Fibroblast of lung (primary cell): ENCODE measurements at regions not wholly inside any gene's neighbourhood (a gene's known extent, or its start where the extent isn't known, plus 50 kb on each side); places are given as distances from the start of the nearest gene placed in this dataset.

Experiments
- CTCF ChIP-seq, 2 donors: IDR thresholded peaks in 1 of 2; conservative IDR thresholded peaks in 1 of 2; 1 replicate in 1 of 2; 2 replicates in 1 of 2; pipeline ENCODE4 v1.5.1; 2011 to 2012; ENCODE audit warnings: low read length in 2 of 2, control low read depth in 1 of 2, inconsistent platforms in 1 of 2, low read depth in 1 of 2, mild to moderate bottlenecking in 1 of 2
- EZH2 ChIP-seq: IDR thresholded peaks from 2 replicates; pipeline ENCODE4 v1.5.1; 2012; ENCODE audit warnings: low read length, control low read depth, mild to moderate bottlenecking; ENCODE audit errors: missing control alignments

- TF ChIP-seq CTCF (conservative IDR thresholded peaks at IDR 0.05 in 1 of 2, IDR thresholded peaks at IDR 0.05 in 1 of 2; ENCODE audit: low read depth in 1 of 2, low read length in 2 of 2) (no peak), EZH2 (no peak)
These were observed 1395.0 kb upstream of the ADGRL3 start for GRCh38 chr4:59805176-59805575.
